ENCODE measurements at regions not wholly inside any gene's neighbourhood (a gene's known extent, or its start where the extent isn't known, plus 50 kb on each side); places are given as distances from the start of the nearest gene placed in this dataset.

- ATAC-seq (ENCODE audit: low read depth) = no peak
- intact Hi-C loops (cut with micrococcal nuclease) = no loop called here
- DNase-seq = no peak
Observed at GRCh38 chr17:70658317-70658716, 489.0 kb downstream of the KCNJ2 start.

GRCh38 chr17:70658840-70659239 is 489.5 kb downstream of the KCNJ2 start:
- no peaks in the 10 kb centered on the region for H3K4me1 Mint-ChIP-seq
- Histone ChIP-seq H3K4me1 (ENCODE audit: control insufficient read depth in 2 of 2, insufficient read depth in 2 of 2, low read length in 2 of 2) (no peaks in the 10 kb centered on the region), H3K27ac (ENCODE audit: low read length in 2 of 2) (no peak overlapping the region), H3K4me2 (replicated peaks; ENCODE audit: low read depth, low read length, poor library complexity, severe bottlenecking) (no peak overlapping the region), H2AFZ (ENCODE audit: insufficient read depth, low read depth, low read length, poor library complexity, severe bottlenecking) (no peak overlapping the region), H3K9me3 (ENCODE audit: control extremely low read depth in 1 of 3, control insufficient read depth in 2 of 3, insufficient read depth in 1 of 3, low read length in 2 of 3) (no peaks in the 10 kb centered on the region), H4K20me1 (ENCODE audit: control insufficient read depth, insufficient read depth, low read length, poor library complexity, severe bottlenecking) (no peaks in the 10 kb centered on the region), H3K27me3 (replicated peaks in 1 of 4; ENCODE audit: control extremely low read depth in 1 of 4, control insufficient read depth in 3 of 4, insufficient read depth in 4 of 4, low read length in 3 of 4) (no peaks in the 10 kb centered on the region), H3K36me3 (replicated peaks in 1 of 2; ENCODE audit: control extremely low read depth in 1 of 2, control insufficient read depth in 1 of 2, extremely low read depth in 1 of 2, insufficient read depth in 2 of 2, low read length in 1 of 2) (no peaks in the 10 kb centered on the region), H3K4me3 (ENCODE audit: control extremely low read depth in 1 of 5, extremely low read depth in 1 of 5, insufficient read depth in 1 of 5, low read depth in 2 of 5, low read length in 4 of 5) (no peak overlapping the region), H3K9ac (ENCODE audit: low read length) (no peak overlapping the region), H3K79me2 (ENCODE audit: control insufficient read depth, insufficient read depth, low read length) (no peaks in the 10 kb centered on the region)
- no CpG with 5 or more reads among the region's 2 CpGs for WGBS (ENCODE audit: insufficient coverage)
- no peak overlapping the region for H3K4me3 Mint-ChIP-seq
- H3K27me3 Mint-ChIP-seq = no peaks in the 10 kb centered on the region
- ChIA-PET CTCF (no interaction called here), POLR2A (no interaction called here)
- no peaks in the 10 kb centered on the region for H3K9me3 Mint-ChIP-seq (ENCODE audit: insufficient read depth)
- TF ChIP-seq CTCF (IDR thresholded peaks at IDR 0.05) = no peak
- TF ChIP-seq EZH2 (IDR thresholded peaks at IDR 0.05; ENCODE audit: borderline replicate concordance, insufficient read depth, low read depth, low read length, poor library complexity, severe bottlenecking) = no peak
- intact Hi-C loops (cut with micrococcal nuclease) = no loop called here
- ATAC-seq (ENCODE audit: low read depth) (no peak), DNase-seq (no peak)
- no peak overlapping the region for H3K27ac Mint-ChIP-seq

More at GRCh38 chr17:70658317-70658716, 489.0 kb downstream of the KCNJ2 start:
- Histone ChIP-seq H3K4me3 (ENCODE audit: control extremely low read depth in 1 of 5, extremely low read depth in 1 of 5, insufficient read depth in 1 of 5, low read depth in 2 of 5, low read length in 4 of 5) (no peak overlapping the region), H3K27ac (ENCODE audit: low read length in 2 of 2) (no peak overlapping the region), H3K36me3 (replicated peaks in 1 of 2; ENCODE audit: control extremely low read depth in 1 of 2, control insufficient read depth in 1 of 2, extremely low read depth in 1 of 2, insufficient read depth in 2 of 2, low read length in 1 of 2) (no peaks in the 10 kb centered on the region), H3K9me3 (ENCODE audit: control extremely low read depth in 1 of 3, control insufficient read depth in 2 of 3, insufficient read depth in 1 of 3, low read length in 2 of 3) (no peaks in the 10 kb centered on the region), H3K27me3 (replicated peaks in 1 of 4; ENCODE audit: control extremely low read depth in 1 of 4, control insufficient read depth in 3 of 4, insufficient read depth in 4 of 4, low read length in 3 of 4) (no peaks in the 10 kb centered on the region), H4K20me1 (ENCODE audit: control insufficient read depth, insufficient read depth, low read length, poor library complexity, severe bottlenecking) (no peaks in the 10 kb centered on the region), H3K79me2 (ENCODE audit: control insufficient read depth, insufficient read depth, low read length) (no peaks in the 10 kb centered on the region), H2AFZ (ENCODE audit: insufficient read depth, low read depth, low read length, poor library complexity, severe bottlenecking) (no peak overlapping the region), H3K4me2 (replicated peaks; ENCODE audit: low read depth, low read length, poor library complexity, severe bottlenecking) (no peak overlapping the region), H3K4me1 (ENCODE audit: control insufficient read depth in 2 of 2, insufficient read depth in 2 of 2, low read length in 2 of 2) (no peaks in the 10 kb centered on the region), H3K9ac (ENCODE audit: low read length) (no peak overlapping the region)
- H3K4me1 Mint-ChIP-seq = no peaks in the 10 kb centered on the region
- ChIA-PET POLR2A (no interaction called here), CTCF (no interaction called here)
- 86% methylated on average over 1 of the region's 3 CpGs for whole genome bisulfite sequencing (ENCODE audit: insufficient coverage)
- no peak overlapping the region for H3K27ac Mint-ChIP-seq
- no peaks in the 10 kb centered on the region for H3K9me3 Mint-ChIP-seq (ENCODE audit: insufficient read depth)
- no peaks in the 10 kb centered on the region for H3K27me3 Mint-ChIP-seq
- H3K4me3 Mint-ChIP-seq = no peak overlapping the region
- TF ChIP-seq CTCF (IDR thresholded peaks at IDR 0.05) = no peak

Data from B cell (primary cell).